HEK293T (cell line): ENCODE measurements at regions not wholly inside any gene's neighbourhood (a gene's known extent, or its start where the extent isn't known, plus 50 kb on each side); places are given as distances from the start of the nearest gene placed in this dataset.

Source experiments
- ARNT ChIP-seq: fragments of 450-650 bp; IDR thresholded peaks from 2 replicates; pipeline ENCODE4 v1.6.1; 2017; ENCODE audit warnings: mild to moderate bottlenecking
- BHLHE40 ChIP-seq: fragments of 450-650 bp; IDR thresholded peaks from 2 replicates; pipeline ENCODE4 v1.6.1; 2016; ENCODE audit warnings: mild to moderate bottlenecking, moderate library complexity, borderline replicate concordance
- ELF4 ChIP-seq: fragments of 450-650 bp; IDR thresholded peaks from 2 replicates; pipeline ENCODE4 v1.6.1; 2017; ENCODE audit warnings: antibody characterized with exemption
- FOXM1 ChIP-seq: fragments of 450-650 bp; IDR thresholded peaks from 2 replicates; pipeline ENCODE4 v1.6.1; 2017; ENCODE audit warnings: mild to moderate bottlenecking, borderline replicate concordance
- SUZ12 ChIP-seq: fragments of 450-650 bp; IDR thresholded peaks from 2 replicates; pipeline ENCODE4 v1.6.1; 2016; ENCODE audit warnings: mild to moderate bottlenecking

DNA sequence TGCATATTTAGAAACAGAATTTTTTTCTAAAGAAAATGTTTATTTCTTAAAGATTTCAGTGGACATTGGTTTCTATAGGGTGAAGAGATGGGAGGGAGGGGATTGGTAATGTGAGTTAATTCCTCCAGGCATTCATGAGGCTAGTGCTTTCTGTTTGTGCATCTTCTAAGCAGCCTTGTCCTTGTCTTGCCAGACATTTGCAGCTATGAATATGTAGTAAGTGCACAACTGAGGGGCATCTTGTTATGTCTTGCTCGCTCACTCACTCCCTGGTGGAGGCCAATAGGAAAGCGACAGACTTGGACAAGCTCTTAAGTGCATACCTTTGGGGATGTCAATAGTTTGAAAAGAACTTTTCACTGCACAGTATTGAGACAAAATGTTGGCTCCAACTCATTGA, 92.5 kb upstream of the ATP10A start:
- TF ChIP-seq SUZ12: no peak
- TF ChIP-seq ARNT: no peak
- no peak for TF ChIP-seq BHLHE40
- no peak for TF ChIP-seq FOXM1
- TF ChIP-seq ELF4: no peak
